ENCODE measurements at regions not wholly inside any gene's neighbourhood (a gene's known extent, or its start where the extent isn't known, plus 50 kb on each side); places are given as distances from the start of the nearest gene placed in this dataset.

DNA sequence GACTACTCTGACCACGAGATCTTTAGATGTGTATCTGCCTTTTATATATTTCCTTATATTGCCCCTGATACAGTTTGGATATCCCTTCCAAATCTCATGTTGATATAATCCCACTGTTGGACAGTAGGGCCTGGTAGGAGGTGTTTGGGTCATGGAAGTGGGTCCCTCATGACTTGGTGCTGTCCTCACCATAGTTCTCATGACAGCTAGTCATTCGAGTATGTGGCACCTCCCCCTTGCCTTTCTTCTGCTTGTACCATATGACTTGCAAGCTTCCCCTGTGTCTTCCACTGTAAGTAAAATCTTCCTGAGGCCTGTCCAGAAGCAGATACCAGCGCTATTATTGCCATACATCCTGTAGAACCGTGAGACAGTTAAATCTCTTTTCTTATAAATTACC is 145.3 kb downstream of the ZNF518B start:
- 2% methylated on average over 4 of the region's 4 CpGs for WGBS (ENCODE audit: insufficient coverage, insufficient replicate concordance, low lambda C conversion rate, missing lambda C conversion rate)
- ChIA-PET RAD21 (ENCODE audit: unreplicated experiment) (no interaction called here), SMC1A (ENCODE audit: uncharacterized antibody, unreplicated experiment) (no interaction called here), CTCF (no interaction called here), POLR2A (no interaction called here)
- H3K79me2 ChIP-seq (ENCODE audit: control insufficient read depth, insufficient read depth, low read length) = no peaks in the 10 kb centered on the region
- no peak overlapping the region for H3K9ac ChIP-seq (ENCODE audit: control insufficient read depth, insufficient read depth, low read length)
- BruUV-seq (replicated peaks) = no TSS peak
- no peak overlapping the region for H3K27ac ChIP-seq (ENCODE audit: control insufficient read depth, insufficient read depth)
- no peak overlapping the region for H3K4me3 ChIP-seq
- H3K4me1 ChIP-seq (ENCODE audit: control insufficient read depth, insufficient read depth, low read length) = no peaks in the 10 kb centered on the region
- in situ Hi-C loops (cut with MboI) = no loop called here
- DNase-seq (ENCODE audit: low read depth, low spot score) (no peak), FAIRE-seq (no peak), ATAC-seq (no peak)
- intact Hi-C loops (cut with micrococcal nuclease; ENCODE audit: unreplicated experiment) = no loop called here
- H3K27me3 ChIP-seq (replicated peaks in 1 of 2; ENCODE audit: control insufficient read depth in 2 of 2, insufficient read depth in 2 of 2, low read length in 1 of 2) = no peaks in the 10 kb centered on the region; a peak in 1 of 4 replicates
- H3K4me2 ChIP-seq (ENCODE audit: control insufficient read depth, insufficient read depth) = no peak overlapping the region
- no peaks in the 10 kb centered on the region for H3K9me3 ChIP-seq (replicated peaks; ENCODE audit: control insufficient read depth, insufficient read depth, low read length)
- H4K20me1 ChIP-seq (ENCODE audit: control insufficient read depth, insufficient read depth) = no peaks in the 10 kb centered on the region
- no peaks in the 10 kb centered on the region for H3K36me3 ChIP-seq (ENCODE audit: control insufficient read depth in 2 of 2, insufficient read depth in 2 of 2, low read length in 1 of 2)
- H2AFZ ChIP-seq (ENCODE audit: control insufficient read depth, low read depth, low read length) = no peak overlapping the region
- TF ChIP-seq ZNF217 (IDR thresholded peaks at IDR 0.05) = no peak
- TF ChIP-seq, protein P1, sequence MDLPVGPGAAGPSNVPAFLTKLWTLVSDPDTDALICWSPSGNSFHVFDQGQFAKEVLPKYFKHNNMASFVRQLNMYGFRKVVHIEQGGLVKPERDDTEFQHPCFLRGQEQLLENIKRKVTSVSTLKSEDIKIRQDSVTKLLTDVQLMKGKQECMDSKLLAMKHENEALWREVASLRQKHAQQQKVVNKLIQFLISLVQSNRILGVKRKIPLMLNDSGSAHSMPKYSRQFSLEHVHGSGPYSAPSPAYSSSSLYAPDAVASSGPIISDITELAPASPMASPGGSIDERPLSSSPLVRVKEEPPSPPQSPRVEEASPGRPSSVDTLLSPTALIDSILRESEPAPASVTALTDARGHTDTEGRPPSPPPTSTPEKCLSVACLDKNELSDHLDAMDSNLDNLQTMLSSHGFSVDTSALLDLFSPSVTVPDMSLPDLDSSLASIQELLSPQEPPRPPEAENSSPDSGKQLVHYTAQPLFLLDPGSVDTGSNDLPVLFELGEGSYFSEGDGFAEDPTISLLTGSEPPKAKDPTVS (IDR thresholded peaks at IDR 0.05; ENCODE audit: low read depth, low read length) = no peak
- no peak for TF ChIP-seq KLF5 (IDR thresholded peaks at IDR 0.05; ENCODE audit: partially characterized antibody)
- TF ChIP-seq NRF1 (conservative IDR thresholded peaks at IDR 0.05; ENCODE audit: low read depth, low read length) = no peak
- TF ChIP-seq, protein P2, sequence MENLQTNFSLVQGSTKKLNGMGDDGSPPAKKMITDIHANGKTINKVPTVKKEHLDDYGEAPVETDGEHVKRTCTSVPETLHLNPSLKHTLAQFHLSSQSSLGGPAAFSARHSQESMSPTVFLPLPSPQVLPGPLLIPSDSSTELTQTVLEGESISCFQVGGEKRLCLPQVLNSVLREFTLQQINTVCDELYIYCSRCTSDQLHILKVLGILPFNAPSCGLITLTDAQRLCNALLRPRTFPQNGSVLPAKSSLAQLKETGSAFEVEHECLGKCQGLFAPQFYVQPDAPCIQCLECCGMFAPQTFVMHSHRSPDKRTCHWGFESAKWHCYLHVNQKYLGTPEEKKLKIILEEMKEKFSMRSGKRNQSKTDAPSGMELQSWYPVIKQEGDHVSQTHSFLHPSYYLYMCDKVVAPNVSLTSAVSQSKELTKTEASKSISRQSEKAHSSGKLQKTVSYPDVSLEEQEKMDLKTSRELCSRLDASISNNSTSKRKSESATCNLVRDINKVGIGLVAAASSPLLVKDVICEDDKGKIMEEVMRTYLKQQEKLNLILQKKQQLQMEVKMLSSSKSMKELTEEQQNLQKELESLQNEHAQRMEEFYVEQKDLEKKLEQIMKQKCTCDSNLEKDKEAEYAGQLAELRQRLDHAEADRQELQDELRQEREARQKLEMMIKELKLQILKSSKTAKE (IDR thresholded peaks at IDR 0.05; ENCODE audit: low read depth, poor library complexity, severe bottlenecking) = no peak
- TF ChIP-seq, protein P3, sequence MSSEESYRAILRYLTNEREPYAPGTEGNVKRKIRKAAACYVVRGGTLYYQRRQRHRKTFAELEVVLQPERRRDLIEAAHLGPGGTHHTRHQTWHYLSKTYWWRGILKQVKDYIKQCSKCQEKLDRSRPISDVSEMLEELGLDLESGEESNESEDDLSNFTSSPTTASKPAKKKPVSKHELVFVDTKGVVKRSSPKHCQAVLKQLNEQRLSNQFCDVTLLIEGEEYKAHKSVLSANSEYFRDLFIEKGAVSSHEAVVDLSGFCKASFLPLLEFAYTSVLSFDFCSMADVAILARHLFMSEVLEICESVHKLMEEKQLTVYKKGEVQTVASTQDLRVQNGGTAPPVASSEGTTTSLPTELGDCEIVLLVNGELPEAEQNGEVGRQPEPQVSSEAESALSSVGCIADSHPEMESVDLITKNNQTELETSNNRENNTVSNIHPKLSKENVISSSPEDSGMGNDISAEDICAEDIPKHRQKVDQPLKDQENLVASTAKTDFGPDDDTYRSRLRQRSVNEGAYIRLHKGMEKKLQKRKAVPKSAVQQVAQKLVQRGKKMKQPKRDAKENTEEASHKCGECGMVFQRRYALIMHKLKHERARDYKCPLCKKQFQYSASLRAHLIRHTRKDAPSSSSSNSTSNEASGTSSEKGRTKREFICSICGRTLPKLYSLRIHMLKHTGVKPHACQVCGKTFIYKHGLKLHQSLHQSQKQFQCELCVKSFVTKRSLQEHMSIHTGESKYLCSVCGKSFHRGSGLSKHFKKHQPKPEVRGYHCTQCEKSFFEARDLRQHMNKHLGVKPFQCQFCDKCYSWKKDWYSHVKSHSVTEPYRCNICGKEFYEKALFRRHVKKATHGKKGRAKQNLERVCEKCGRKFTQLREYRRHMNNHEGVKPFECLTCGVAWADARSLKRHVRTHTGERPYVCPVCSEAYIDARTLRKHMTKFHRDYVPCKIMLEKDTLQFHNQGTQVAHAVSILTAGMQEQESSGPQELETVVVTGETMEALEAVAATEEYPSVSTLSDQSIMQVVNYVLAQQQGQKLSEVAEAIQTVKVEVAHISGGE (CRISPR knock-in tag; IDR thresholded peaks at IDR 0.05) = no peak
- no peak for TF ChIP-seq SIX5 (IDR thresholded peaks at IDR 0.05; ENCODE audit: low read depth, low read length, severe bottlenecking)
- TF ChIP-seq, protein P4, sequence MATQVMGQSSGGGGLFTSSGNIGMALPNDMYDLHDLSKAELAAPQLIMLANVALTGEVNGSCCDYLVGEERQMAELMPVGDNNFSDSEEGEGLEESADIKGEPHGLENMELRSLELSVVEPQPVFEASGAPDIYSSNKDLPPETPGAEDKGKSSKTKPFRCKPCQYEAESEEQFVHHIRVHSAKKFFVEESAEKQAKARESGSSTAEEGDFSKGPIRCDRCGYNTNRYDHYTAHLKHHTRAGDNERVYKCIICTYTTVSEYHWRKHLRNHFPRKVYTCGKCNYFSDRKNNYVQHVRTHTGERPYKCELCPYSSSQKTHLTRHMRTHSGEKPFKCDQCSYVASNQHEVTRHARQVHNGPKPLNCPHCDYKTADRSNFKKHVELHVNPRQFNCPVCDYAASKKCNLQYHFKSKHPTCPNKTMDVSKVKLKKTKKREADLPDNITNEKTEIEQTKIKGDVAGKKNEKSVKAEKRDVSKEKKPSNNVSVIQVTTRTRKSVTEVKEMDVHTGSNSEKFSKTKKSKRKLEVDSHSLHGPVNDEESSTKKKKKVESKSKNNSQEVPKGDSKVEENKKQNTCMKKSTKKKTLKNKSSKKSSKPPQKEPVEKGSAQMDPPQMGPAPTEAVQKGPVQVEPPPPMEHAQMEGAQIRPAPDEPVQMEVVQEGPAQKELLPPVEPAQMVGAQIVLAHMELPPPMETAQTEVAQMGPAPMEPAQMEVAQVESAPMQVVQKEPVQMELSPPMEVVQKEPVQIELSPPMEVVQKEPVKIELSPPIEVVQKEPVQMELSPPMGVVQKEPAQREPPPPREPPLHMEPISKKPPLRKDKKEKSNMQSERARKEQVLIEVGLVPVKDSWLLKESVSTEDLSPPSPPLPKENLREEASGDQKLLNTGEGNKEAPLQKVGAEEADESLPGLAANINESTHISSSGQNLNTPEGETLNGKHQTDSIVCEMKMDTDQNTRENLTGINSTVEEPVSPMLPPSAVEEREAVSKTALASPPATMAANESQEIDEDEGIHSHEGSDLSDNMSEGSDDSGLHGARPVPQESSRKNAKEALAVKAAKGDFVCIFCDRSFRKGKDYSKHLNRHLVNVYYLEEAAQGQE (IDR thresholded peaks at IDR 0.05; ENCODE audit: low read depth, low read length) = no peak
- no peak for TF ChIP-seq FOS (IDR thresholded peaks at IDR 0.05; ENCODE audit: borderline replicate concordance, extremely low read depth, insufficient read length)
- TF ChIP-seq, protein P5, sequence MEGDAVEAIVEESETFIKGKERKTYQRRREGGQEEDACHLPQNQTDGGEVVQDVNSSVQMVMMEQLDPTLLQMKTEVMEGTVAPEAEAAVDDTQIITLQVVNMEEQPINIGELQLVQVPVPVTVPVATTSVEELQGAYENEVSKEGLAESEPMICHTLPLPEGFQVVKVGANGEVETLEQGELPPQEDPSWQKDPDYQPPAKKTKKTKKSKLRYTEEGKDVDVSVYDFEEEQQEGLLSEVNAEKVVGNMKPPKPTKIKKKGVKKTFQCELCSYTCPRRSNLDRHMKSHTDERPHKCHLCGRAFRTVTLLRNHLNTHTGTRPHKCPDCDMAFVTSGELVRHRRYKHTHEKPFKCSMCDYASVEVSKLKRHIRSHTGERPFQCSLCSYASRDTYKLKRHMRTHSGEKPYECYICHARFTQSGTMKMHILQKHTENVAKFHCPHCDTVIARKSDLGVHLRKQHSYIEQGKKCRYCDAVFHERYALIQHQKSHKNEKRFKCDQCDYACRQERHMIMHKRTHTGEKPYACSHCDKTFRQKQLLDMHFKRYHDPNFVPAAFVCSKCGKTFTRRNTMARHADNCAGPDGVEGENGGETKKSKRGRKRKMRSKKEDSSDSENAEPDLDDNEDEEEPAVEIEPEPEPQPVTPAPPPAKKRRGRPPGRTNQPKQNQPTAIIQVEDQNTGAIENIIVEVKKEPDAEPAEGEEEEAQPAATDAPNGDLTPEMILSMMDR (IDR thresholded peaks at IDR 0.05 in 2 of 3, conservative IDR thresholded peaks at IDR 0.05 in 1 of 3; ENCODE audit: control insufficient read depth in 2 of 3, extremely low read depth in 1 of 3, insufficient read depth in 1 of 3, low read depth in 3 of 3, low read length in 3 of 3) = no peak
- no peak for TF ChIP-seq LARP7 (IDR thresholded peaks at IDR 0.05)
